Stimulated activated CD4-positive, alpha-beta T cell treated with anti-CD3 and anti-CD28 coated beads, Interleukin-2, amount 100 ng/mL, for 48 hours (primary cell): ENCODE measurements at regions not wholly inside any gene's neighbourhood (a gene's known extent, or its start where the extent isn't known, plus 50 kb on each side); places are given as distances from the start of the nearest gene placed in this dataset.
"Not testable (repeated sequence)": the region's sequence is repeated elsewhere in the genome, so short reads cannot be mapped to it uniquely, and the experiment has no call there.

Experiments
- DNase-seq, 2 donors: peaks; one replicate each; pipeline ENCODE4 v3.0.0-alpha.2; 2020

DNA sequence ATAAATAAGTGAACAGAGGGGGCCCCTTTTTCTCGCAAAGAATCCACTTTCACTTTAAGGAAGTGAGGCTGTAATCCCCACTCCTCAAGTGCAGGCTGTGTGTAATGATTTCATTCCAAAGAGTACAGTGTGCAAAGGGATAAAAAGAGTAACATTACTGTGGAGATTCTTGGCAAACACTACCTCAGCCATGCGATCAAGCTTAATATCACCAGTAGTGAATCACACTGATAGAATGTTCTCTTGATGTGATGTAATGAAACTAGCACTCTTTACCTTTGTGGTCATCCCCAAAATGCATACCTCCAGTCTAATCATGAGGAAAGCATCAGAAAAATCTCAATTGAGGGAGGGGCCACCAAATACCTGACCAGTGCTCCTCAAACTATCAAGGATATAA is 246.1 kb upstream of the CHORDC1 start:
- DNase-seq = no peak

DNA sequence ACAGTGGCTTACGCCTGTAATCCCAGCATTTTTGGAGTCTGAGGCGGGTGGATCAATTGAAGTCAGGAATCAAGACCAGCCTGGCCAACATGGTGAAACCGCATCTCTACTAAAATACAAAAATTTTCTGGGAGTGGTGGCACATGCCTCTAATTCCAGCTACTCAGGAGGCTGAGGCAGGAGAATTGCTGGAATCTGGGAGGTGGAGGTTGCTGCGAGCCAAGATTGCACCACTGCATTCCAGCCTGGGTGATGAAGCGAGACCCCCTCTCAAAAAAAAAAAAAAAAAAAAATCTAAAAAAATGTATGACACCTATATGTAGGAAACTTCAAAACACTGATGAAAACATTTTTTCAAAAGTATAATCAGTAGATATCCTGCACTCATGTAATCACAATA is 242.7 kb upstream of the CHORDC1 start:
- DNase-seq = no peak

DNA sequence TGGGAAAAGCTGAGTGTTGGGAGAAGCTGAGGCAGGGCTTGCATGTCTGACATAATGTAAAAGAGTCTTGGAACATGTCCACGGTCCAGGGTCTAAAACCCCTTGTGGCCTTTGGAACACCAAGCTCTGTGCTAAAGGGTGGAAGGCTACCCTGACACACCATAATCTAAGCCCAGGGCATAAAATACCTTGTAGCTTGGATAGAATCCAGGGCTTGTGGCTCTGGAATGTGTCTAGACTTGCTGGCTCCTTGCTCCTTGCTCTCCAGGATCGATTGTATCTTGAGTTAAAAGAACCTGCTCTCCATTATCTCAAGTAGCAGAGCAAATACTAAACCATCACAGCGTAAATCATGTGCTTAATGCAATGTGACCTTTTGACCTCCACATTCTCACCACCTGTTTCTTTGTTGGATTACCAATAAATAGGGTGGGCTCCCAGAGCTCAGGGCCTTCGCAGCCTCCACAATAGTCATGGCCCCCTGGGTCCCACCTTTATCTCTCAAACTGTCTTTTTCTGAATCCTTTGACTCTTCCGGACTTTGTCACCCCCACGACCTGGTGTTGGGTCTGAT is 232.6 kb upstream of the CHORDC1 start:
- DNase-seq = not testable (repeated sequence)

DNA sequence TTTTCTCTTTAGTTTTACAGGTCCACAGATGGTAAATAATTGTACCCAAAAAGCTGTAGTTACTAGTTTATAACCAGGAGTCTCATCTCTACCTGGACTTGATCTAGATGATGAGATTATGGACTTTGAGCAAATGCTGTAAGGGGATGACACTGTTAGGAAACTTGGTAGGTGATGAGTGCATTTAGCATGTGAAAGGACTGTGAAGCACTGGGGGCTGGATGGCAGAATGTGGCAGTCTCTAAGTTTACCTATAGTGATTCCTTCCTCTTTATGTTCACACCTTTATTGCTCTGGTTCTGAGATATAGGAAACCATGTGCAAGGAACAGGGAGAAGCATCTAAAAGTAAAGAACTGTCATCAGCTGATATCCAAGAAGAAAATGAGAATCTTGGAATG is 230.7 kb upstream of the CHORDC1 start:
- DNase-seq = no peak

DNA sequence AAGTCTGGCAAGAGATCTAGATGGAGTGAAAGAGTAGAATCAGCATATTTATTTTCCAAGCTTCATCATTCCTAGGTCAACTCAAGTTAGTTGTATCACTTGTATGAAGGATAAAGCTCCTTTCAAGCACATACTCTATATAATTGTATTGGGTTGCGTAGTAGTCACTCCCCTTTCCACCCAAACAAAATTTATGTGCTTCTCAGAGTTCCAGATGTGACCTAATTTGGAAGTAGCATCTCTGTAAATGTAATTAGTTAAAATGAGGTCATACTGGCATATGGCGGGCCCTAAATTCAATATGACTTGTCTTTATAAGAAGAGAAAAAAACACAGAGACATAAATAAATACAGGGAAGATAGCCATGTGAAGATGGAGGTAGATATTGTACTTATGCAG is 226.8 kb upstream of the CHORDC1 start:
- DNase-seq = no peak

DNA sequence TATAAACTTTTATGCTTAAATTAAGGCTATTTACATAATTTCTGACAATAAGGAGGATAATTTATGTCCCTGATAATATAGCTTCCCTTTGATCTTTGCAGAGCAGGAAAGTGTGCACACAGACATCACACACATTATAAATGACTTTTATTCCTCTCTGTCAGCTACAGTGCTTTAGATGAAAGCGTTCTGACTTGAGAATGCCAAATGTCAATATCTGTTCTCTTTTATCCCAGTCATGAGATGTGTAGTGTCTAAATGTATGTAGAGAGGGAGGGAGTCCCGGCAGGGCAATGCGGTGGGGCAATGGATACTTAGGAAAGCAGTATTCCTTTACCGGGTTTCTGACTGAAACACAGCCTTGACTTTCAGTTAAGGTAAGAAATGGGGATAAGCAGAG is 225.4 kb upstream of the CHORDC1 start:
- no peak for DNase-seq

DNA sequence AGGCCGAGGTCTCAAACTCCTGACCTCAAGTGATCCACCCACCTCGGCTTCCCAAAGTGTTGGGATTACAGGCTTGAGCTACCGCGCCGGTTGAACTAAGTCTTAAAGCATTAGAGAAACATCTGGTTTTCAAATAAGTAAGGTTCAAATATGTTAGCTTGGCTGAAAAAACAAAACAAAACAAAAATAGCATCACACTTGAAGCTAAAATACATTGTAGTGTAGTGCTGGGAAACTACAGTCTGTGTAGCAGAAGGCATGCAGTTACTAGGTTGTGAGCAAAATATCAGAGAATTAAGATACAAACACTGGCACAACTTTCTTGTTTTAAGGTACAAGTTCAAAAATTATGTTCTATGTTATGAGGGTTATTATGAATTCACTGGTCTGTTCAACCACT is 224.8 kb upstream of the CHORDC1 start:
- DNase-seq = no peak

DNA sequence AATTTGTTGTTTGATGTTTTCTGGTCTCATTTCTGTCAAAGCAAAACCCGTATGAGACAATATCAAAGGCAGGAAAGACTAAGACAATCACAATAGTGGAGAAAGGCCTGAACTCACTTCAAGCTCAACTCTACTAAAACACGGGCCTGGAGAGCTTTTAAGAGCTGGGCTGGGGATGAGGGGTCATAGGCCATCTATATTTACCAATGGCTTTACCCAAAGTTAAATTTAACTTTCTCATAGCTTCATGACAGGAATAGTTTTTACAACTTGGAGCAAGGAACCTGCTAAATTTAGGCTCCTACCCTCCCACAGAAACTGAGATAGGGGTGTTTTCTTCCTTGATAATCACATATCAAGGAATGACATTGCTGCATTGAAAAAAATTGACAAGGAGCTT is 223.4 kb upstream of the CHORDC1 start:
- no peak for DNase-seq

DNA sequence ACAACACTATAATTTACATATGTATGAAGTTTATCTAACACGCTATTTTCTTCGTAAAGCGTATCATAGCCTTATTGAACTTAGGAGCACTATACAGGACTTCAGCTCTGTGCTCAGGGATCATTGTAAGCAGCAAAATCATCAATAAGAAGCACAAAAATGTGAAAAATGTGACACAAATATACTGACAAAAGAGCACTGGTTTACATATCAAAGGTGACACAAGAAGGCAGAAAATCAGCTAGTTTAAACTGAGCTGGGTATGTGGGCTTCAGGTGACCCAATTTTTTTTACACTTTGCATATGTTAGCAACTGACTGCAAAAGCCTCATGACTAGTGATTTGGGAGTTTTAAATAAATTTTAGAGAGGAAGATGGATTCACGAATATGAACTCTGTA is 215.2 kb upstream of the CHORDC1 start:
- DNase-seq = no peak

DNA sequence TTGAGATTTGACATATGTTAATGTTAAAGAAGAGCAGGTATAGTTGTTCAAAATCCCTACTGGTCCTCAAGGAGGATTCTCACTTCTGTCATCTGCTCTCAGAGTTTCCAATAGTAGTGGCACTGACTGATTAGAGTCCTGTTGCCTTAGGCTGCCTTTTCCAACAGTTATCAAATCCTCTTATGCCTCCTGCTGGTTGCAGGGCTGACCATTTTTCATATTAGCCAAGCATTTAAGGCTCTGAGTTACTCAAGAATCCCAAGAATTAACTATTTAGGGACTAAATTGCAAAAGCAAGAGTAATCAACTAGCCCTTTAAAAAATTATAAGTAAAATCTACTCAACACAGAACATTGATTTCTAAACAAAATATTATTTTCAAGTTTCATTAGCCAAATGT is 212.0 kb upstream of the CHORDC1 start:
- DNase-seq = no peak

DNA sequence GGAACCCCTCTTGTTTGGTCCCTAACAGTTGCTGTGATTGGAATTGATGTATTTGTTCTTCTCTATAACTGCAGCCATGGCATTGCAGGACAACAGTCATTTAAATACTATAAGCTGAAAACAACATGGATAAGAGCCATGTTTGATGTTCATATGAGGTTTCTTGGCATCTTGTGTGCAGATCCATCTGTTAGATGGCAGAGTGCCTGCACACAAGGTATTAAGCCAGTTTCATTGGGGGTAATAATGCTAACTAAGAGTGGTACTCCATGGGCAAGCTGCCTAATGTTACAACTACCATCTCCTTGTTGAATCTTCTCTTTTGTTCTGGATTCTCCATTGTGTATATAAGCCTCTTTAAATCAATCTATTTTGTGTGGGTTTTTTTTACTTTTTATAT is 206.0 kb upstream of the CHORDC1 start:
- DNase-seq = no peak

DNA sequence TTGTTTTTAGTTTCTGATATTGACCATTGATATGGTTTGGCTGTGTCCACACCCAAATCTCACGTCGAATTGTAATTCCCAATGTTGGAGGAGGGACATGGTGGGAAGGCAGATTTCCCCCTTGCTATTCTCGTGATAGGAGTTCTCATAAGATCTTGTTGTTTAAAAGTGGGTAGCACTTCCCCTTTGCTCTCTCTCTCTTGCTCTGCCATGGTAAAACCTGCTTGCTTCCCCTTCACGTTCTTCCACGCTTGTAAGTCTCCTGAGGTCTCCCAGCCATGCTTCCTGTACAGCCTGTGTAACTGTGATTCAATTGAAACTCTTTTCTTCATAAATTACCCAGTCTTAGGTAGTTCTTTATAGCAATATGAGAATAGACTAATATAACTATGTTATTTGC is 203.6 kb upstream of the CHORDC1 start:
- no peak for DNase-seq

DNA sequence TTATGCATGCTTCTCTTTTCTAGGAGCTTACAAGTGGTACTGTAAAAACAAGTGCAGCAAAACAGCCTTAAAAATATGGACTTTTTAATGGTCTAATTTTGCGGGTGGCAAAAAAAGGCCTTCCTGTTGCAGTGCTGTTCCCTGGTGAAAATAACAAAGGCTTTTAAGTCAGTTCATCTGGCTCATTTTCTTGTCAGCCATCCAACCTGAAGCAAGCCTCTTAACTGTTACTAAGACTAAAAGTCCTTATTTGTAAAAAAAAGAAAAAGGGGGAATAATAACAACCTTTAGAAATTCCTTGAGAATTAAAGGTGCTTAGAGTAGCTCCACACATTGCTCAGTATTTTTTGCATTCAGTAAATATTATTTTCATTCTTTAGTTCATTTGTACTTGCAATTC is 200.5 kb upstream of the CHORDC1 start:
- DNase-seq = no peak

DNA sequence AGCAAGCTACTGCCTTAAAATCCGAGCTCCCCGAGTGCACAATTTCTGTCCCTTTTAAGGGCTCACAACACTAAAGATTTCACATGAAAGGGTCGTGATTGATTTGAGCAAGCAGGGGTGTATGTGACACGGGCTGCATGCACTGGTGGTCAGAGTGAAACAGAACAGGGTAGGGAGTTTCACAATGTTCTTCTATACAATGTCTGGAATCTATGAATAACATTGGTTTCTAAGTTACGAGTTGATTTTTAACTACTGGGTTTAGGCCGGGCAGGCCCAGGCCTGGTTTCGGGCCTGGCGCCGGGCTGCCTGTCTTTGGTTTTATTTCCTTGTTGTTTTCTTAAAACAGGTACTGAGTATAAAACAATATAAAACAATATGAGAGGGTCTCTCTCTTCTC is 199.9 kb upstream of the CHORDC1 start:
- not testable (repeated sequence) for DNase-seq

DNA sequence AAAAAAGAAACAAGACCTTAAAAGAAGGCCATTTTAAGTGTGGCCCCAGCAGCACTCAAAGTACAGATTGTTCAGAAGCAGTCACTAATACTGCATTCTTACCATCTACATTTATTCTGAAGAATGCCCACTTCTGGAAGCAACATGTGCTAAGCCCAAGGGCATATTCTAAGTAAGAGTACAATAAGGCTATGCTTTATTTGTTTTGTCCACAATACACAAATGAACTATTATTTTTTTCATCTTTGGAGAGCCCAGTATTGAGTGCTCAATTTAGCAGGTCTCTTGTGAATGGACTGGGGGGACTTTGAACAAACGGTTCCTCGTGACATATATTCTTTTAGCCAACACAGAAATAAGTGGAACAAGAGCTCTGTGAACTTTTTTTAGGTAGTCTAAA is 191.4 kb upstream of the CHORDC1 start:
- DNase-seq = no peak

DNA sequence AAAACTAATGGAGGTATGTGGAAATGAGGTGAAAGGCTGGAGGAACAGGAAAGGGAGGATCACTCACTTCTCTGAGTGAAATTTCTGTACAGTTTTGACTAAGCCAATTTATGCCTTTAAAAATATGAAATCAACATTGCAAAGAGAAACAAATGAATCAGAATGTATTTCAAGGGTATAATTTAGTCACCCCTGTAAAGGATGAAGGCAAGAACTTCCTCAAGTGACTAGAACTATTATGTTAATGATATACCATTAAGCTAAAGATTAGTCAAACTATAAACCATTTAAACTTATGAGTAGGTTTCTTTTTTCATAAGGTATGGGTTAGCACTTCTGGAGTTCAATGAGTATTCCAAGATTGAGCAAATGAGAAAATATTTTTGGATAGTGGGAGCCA is 184.5 kb upstream of the CHORDC1 start:
- no peak for DNase-seq

DNA sequence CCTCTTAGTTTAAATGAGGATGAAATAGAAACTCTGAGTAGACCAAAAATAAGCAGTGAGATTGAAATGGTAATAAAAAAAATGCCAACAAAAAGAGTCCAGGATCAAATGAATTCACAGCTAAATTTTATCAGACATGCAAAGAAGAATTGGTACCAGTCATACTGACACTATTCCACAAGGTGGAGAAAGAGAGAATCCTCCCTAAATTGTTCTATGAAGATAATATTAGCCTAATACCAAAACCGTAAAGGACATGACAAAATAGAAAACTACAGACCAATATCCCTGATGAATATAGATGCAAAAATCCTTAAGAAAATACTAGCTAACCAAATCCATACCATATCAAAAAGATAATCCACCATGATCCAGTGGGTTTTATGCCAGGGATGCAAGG is 169.8 kb upstream of the CHORDC1 start:
- no peak for DNase-seq

DNA sequence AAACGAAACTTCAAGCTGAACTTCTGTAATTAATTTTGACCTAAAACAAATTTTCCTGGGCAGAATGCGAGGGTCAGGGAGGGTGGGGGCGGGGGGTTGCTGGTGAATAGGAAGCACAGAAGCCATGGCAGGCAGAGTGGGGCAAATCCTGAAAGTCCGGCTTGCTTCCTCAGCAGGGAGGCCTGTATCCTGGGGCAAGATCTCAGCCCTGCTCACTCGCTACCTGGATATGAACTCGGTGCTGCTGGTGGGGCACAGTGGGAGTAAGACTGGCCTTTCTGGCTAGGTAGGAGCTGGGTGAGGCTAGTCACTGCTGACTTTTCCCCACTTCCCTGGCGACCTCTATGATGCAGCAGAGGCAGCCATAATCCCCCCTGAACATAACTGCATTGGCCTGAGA is 168.9 kb upstream of the CHORDC1 start:
- DNase-seq = no peak

DNA sequence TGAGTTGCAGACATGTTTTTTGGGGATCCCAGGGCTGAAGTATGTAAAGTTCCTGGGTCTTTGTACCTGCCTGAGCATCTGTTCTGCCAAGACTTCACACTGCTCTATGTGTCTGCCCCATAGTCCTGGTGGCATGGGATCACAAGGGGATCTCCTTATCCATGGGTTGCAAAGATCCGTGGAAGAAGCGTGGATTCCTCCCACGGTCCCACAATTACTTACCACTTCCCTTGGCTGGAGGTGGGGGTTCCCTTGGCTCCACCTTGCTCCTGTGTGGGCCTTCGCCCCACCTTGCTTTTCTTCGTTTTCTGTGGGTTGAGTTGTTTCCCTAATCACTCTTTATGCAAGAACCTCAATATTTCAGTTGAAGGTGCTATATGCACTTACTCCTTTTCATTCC is 157.4 kb upstream of the CHORDC1 start:
- no peak for DNase-seq

DNA sequence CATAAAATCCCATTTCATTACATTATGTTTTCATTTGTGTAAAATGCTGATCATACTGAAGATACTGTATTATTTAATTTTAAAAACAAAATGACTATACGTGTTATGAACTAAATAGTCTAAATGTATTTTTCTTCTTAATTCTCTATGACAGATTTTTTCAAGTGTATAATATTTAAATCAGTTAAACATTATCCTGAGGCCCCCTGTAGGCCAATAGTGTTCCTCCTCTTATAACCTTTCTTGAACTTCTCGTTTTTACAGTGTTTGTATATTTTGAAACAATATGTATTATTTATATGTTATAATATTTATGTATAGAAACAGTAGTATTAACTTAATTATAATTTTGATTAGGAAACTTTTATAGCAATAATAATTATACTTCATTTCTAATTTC is 151.1 kb upstream of the CHORDC1 start:
- no peak for DNase-seq

DNA sequence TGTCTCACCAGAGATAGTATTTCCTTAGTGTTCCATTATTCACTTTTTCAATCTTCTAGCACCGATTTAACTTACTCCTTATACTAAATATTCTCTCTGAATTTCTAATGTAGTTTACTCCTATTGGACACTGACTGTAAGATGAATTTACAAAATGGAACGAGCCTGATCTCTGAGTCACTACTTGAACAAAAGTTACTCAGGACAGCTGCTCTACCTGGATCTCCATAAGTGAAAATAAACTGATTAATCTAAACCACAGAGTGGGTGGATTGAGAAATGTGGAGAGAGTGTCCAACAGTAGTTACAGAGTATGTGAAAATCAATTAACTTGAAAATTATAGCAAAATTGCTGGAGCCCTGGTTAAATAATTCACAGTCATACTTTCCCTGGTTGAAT is 141.7 kb upstream of the CHORDC1 start:
- DNase-seq = no peak

DNA sequence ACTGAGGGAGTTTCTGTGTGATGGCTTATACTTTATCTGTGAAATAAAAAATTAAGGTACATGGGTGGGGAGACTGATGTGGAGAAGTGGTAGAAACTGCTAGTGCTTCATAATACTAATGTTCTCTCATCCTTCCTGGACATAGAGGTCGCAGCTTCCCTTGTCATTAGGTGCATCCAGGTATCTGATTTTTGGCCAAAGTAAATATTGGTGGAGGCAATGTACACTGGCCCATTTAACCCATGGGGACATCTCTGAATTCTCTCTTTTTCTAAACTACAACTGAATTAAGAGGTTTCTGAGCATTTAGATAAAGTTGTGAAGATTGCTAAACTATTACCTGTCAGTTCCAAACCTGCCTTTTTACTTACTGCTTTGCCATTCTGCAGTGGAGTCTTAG is 140.9 kb upstream of the CHORDC1 start:
- no peak for DNase-seq

DNA sequence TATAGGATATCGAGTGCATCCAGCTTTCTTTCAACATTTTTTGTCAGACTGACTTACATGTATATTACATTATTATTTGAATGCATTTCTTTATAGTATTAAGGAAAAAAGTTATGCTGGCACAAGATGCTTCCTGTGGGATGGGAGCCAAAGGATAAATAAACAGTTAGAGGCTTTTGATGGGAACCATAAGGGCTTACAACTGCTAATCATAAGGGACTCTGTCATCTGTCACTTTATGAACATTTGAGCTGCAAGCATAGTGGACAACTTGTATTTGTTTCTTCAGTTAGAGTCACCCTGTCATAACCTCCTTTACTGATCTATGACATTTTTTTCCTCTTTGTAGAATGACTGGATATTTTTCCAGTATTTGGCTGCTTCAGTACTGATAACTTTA is 132.4 kb upstream of the CHORDC1 start:
- DNase-seq = no peak

DNA sequence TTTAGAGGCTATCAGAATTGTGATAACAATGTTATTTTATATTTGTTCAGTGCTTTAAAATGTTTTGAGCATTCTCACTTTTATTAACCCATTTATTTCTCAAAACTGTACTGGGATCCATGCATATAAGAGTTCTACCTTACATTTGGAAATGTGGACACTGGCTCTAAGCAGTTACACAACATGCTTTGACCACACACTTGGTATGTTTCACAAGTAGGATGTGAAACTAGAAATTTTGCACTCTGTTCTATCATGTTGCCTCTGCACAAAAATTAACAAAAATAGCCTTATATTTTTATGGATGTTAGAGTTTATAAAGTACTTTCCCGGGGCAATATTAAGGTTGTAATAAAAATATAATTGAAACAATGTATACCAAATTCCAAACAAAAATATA is 126.9 kb upstream of the CHORDC1 start:
- no peak for DNase-seq

DNA sequence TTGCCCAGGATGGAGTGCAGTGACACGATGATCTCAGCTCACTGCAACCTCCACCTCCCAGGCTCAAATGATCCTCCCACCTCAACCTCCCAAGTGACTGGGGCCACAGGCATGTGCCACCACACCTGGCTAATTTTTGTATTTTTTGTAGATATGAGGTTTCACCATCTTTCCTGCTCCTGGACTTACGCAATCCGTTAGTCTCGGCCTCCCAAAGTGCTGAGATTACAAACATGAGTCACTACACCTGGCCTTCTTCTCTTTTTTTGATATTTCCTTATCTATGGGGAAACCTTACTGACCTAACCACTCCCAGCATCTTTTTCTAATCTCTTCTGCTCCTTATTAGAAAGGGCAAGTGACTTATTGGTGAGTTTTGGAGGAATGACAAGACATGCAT is 121.7 kb upstream of the CHORDC1 start:
- DNase-seq = no peak

DNA sequence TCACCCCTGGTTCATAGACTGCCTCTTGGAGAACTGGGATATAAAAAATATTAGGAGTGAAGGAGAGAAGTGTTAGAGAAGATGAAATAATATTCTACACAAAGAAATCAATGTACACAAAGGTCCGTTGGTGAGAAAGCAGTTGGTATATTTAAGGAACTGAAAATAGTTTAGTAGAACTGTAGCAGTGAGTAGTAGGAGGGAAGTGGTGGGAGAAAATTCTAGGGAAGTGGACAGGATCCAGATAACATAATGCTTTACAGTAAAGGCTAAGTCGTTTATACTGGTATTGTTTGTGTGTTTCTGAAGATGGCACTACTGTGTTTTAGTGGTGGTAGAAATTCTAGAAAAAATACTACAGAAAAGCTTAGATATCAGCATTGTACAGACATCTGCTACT is 120.8 kb upstream of the CHORDC1 start:
- DNase-seq = no peak
